GM18951 (cell line): ENCODE measurements at regions not wholly inside any gene's neighbourhood (a gene's known extent, or its start where the extent isn't known, plus 50 kb on each side); places are given as distances from the start of the nearest gene placed in this dataset.

Experiments
- POLR2A ChIP-seq: IDR thresholded peaks from 4 replicates; pipeline ENCODE4 v1.6.1; 2011; ENCODE audit warnings: mild to moderate bottlenecking; ENCODE audit not compliant: insufficient read length, insufficient read depth; ENCODE audit errors: extremely low read depth
- in situ Hi-C: fragments of 300-500 bp; cut with MboI; formaldehyde crosslinking; loops from one replicate; pipeline ENCODE4 v1.12.0; 2022; ENCODE audit warnings: low sequenced_read_pairs, mixed read lengths, inconsistent platforms; ENCODE audit not compliant: unreplicated experiment

- TF ChIP-seq POLR2A = no peak
- in situ Hi-C loops = no loop called here
These were observed 104.7 kb upstream of the NABP1 start for GRCh38 chr2:191573216-191573615.

- in situ Hi-C loops = no loop called here
- TF ChIP-seq POLR2A = no peak
These were observed 103.7 kb upstream of the NABP1 start for GRCh38 chr2:191574232-191574631.

GRCh38 chr2:191577605-191578004 is 100.3 kb upstream of the NABP1 start:
- in situ Hi-C loops = no loop called here
- no peak for TF ChIP-seq POLR2A

- in situ Hi-C loops = no loop called here
- no peak for TF ChIP-seq POLR2A
These were observed 99.9 kb upstream of the NABP1 start for GRCh38 chr2:191578031-191578430.

GRCh38 chr2:191580581-191580980 is 97.4 kb upstream of the NABP1 start:
- in situ Hi-C loops = no loop called here

GRCh38 chr2:191581003-191581402 is 96.9 kb upstream of the NABP1 start:
- in situ Hi-C loops = no loop called here
- TF ChIP-seq POLR2A = no peak

More at GRCh38 chr2:191580581-191580980, 97.4 kb upstream of the NABP1 start:
- TF ChIP-seq POLR2A = no peak

- TF ChIP-seq POLR2A = no peak
- in situ Hi-C loops = no loop called here
These were observed 95.6 kb upstream of the NABP1 start for GRCh38 chr2:191582355-191582754.

- no peak for TF ChIP-seq POLR2A
- in situ Hi-C loops = no loop called here
These were observed 86.9 kb upstream of the NABP1 start for GRCh38 chr2:191591025-191591424.

GRCh38 chr2:191593622-191594385 is 84.1 kb upstream of the NABP1 start:
- no peak for TF ChIP-seq POLR2A
- in situ Hi-C loops = no loop called here

- in situ Hi-C loops = no loop called here
- no peak for TF ChIP-seq POLR2A
These were observed 80.7 kb upstream of the NABP1 start for GRCh38 chr2:191597186-191597751.

GRCh38 chr2:191598296-191598695 is 79.6 kb upstream of the NABP1 start:
- no peak for TF ChIP-seq POLR2A
- in situ Hi-C loops = no loop called here

GRCh38 chr2:191601060-191601459 is 76.9 kb upstream of the NABP1 start:
- TF ChIP-seq POLR2A = no peak
- in situ Hi-C loops = no loop called here

- in situ Hi-C loops = no loop called here
- TF ChIP-seq POLR2A = no peak
These were observed 73.8 kb upstream of the NABP1 start for GRCh38 chr2:191604154-191604553.

- no peak for TF ChIP-seq POLR2A
- in situ Hi-C loops = no loop called here
These were observed 70.8 kb upstream of the NABP1 start for GRCh38 chr2:191607096-191607495.
